Caco-2 (cell line): ENCODE measurements at regions not wholly inside any gene's neighbourhood (a gene's known extent, or its start where the extent isn't known, plus 50 kb on each side); places are given as distances from the start of the nearest gene placed in this dataset.

Source experiments
- BruUV-seq: library from RNA; stranded (reverse); fragments of 400-500 nt; replicated peaks from 2 replicates; lab custom pipeline; 2021; lab: Mats Ljungman, UMichigan
- CTCF ChIA-PET: fragments of 300-600 bp; sonication (Branson Sonifier 250); formaldehyde crosslinking; loops from one replicate; lab custom pipeline; 2022; ENCODE audit warnings: antibody characterized with exemption; lab: Charles Lee
- POLR2A ChIA-PET: fragments of 300-600 bp; sonication (Branson Sonifier 250); formaldehyde crosslinking; loops from one replicate; lab custom pipeline; 2022; ENCODE audit warnings: antibody characterized with exemption; lab: Charles Lee
- DNase-seq, 2 experiments: peaks; one replicate each; pipeline versions ENCODE4 v3.0.0 to v3.0.0-alpha.2; 2020 to 2022
- H3K27me3 ChIP-seq: replicated peaks from 2 replicates; pipeline ENCODE4 v1.6.0; 2011; ENCODE audit warnings: low read length; ENCODE audit not compliant: control insufficient read depth, insufficient read depth
- H3K36me3 ChIP-seq: 2 replicates; pipeline ENCODE4 v1.5.1; 2011; ENCODE audit warnings: low read length; ENCODE audit not compliant: control insufficient read depth, insufficient read depth
- H3K4me1 ChIP-seq: fragments of 250-450 bp; sonication (Bioruptor Pico); 2 replicates; pipeline ENCODE4 v1.5.1; 2020; ENCODE audit warnings: mild to moderate bottlenecking
- H3K4me3 ChIP-seq: 2 replicates; pipeline ENCODE4 v1.5.1; 2011; ENCODE audit warnings: low read depth, mild to moderate bottlenecking, control low read depth, low read length
- H3K9me3 ChIP-seq: fragments of 250-450 bp; sonication (Bioruptor Pico); 2 replicates; pipeline ENCODE4 v1.5.1; 2020; ENCODE audit warnings: mild to moderate bottlenecking, moderate library complexity
- H3K27ac Mint-ChIP-seq: one replicate; pipeline ENCODE4 v1.8.0; 2022; ENCODE audit warnings: mixed read lengths; ENCODE audit not compliant: unreplicated experiment
- H3K27me3 Mint-ChIP-seq: one replicate; pipeline ENCODE4 v1.8.0; 2022; ENCODE audit warnings: mixed read lengths; ENCODE audit not compliant: insufficient read depth, unreplicated experiment
- H3K36me3 Mint-ChIP-seq: one replicate; pipeline ENCODE4 v1.8.0; 2022; ENCODE audit warnings: mild to moderate bottlenecking, mixed read lengths; ENCODE audit not compliant: insufficient read depth, unreplicated experiment
- H3K4me1 Mint-ChIP-seq: one replicate; pipeline ENCODE4 v1.8.0; 2022; ENCODE audit warnings: low read depth, mixed read lengths; ENCODE audit not compliant: unreplicated experiment
- H3K4me3 Mint-ChIP-seq: one replicate; pipeline ENCODE4 v1.8.0; 2022; ENCODE audit warnings: mild to moderate bottlenecking, moderate library complexity, mixed read lengths; ENCODE audit not compliant: unreplicated experiment
- H3K9me3 Mint-ChIP-seq: one replicate; pipeline ENCODE4 v1.8.0; 2022; ENCODE audit warnings: mixed read lengths; ENCODE audit not compliant: unreplicated experiment
- intact Hi-C: fragments of 100-400 bp; cut with micrococcal nuclease; formaldehyde crosslinking; loops from one replicate; pipeline ENCODE4 v1.10.0; 2022; ENCODE audit not compliant: unreplicated experiment
- TF ChIP-seq, protein P1 (sequence below), 2 experiments: fragments of 200-600 bp in 1 of 2; IDR thresholded peaks; 1 replicate in 1 of 2; 2 replicates in 1 of 2; pipeline versions ENCODE4 v1.5.1 to v1.8.0; 2011 to 2022; ENCODE audit warnings: antibody characterized with exemption in 1 of 2, control low read depth in 1 of 2, inconsistent platforms in 1 of 2, low read depth in 1 of 2, low read length in 1 of 2, mild to moderate bottlenecking in 1 of 2, moderate library complexity in 1 of 2; ENCODE audit not compliant: insufficient read depth in 1 of 2, severe bottlenecking in 1 of 2, unreplicated experiment in 1 of 2

DNA sequence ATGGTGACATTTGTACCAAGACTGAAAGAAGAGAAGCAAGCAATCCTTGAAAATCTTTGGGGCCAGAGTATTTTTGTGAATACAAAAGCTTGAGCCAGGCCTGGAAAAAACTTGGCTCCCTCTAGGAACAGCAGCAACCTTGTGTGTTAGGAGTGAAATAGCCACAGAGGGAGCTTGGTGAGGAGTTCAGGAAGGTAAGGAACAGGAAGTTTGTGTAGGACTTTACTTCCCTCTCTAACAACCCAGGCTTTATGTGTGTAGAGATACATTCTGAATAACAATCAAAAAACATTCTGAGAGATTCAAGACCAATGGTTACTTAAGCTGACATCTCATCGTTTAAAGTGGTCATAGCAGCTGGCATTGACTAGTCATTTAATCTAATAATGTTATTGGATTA is 668.5 kb downstream of the PCDH18 start:
- no peak for DNase-seq
- no peak overlapping the region for H3K4me3 ChIP-seq

DNA sequence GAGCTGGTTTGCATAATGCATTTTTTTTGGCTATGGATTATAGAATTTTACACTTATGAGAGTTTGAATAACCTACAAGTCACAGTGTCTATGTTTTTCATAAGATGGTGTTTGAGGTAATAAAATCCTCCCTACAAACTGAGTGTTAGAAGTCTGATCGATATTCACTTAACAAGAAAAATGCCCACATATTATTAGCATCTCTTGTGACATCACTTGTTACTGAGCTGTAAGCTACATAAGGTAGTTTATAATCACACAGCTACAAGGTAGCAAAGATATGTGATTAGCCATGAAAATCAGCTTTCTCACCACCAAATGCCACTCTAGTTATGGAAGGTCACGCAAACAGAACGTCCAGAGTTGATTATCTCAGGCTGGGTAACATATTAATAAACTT is 669.6 kb downstream of the PCDH18 start:
- no peak for DNase-seq
- ChIA-PET CTCF (no interaction called here), POLR2A (no interaction called here)
- no peaks in the 10 kb centered on the region for H3K4me1 ChIP-seq
- no TSS peak for BruUV-seq
- Mint-ChIP-seq H3K9me3 (no peaks in the 10 kb centered on the region), H3K36me3 (no peaks in the 10 kb centered on the region), H3K27ac (no peak overlapping the region), H3K4me3 (no peak overlapping the region), H3K27me3 (no peaks in the 10 kb centered on the region), H3K4me1 (no peaks in the 10 kb centered on the region)
- no peaks in the 10 kb centered on the region for H3K27me3 ChIP-seq
- no peak overlapping the region for H3K4me3 ChIP-seq
- TF ChIP-seq, protein P1, sequence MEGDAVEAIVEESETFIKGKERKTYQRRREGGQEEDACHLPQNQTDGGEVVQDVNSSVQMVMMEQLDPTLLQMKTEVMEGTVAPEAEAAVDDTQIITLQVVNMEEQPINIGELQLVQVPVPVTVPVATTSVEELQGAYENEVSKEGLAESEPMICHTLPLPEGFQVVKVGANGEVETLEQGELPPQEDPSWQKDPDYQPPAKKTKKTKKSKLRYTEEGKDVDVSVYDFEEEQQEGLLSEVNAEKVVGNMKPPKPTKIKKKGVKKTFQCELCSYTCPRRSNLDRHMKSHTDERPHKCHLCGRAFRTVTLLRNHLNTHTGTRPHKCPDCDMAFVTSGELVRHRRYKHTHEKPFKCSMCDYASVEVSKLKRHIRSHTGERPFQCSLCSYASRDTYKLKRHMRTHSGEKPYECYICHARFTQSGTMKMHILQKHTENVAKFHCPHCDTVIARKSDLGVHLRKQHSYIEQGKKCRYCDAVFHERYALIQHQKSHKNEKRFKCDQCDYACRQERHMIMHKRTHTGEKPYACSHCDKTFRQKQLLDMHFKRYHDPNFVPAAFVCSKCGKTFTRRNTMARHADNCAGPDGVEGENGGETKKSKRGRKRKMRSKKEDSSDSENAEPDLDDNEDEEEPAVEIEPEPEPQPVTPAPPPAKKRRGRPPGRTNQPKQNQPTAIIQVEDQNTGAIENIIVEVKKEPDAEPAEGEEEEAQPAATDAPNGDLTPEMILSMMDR (IDR thresholded peaks at IDR 0.05; ENCODE audit: insufficient read depth in 1 of 2, low read depth in 1 of 2, low read length in 1 of 2, severe bottlenecking in 1 of 2, unreplicated experiment in 1 of 2), result no peak
- H3K36me3 ChIP-seq, result no peaks in the 10 kb centered on the region
- no peaks in the 10 kb centered on the region for H3K9me3 ChIP-seq
- intact Hi-C loops, result no loop called here

More for the DNA sequence above, 668.5 kb downstream of the PCDH18 start:
- TF ChIP-seq, protein P1 (IDR thresholded peaks at IDR 0.05; ENCODE audit: insufficient read depth in 1 of 2, low read depth in 1 of 2, low read length in 1 of 2, severe bottlenecking in 1 of 2, unreplicated experiment in 1 of 2), result no peak
- Mint-ChIP-seq H3K9me3 (no peaks in the 10 kb centered on the region), H3K27me3 (no peaks in the 10 kb centered on the region), H3K4me1 (no peaks in the 10 kb centered on the region), H3K27ac (no peak overlapping the region), H3K36me3 (no peaks in the 10 kb centered on the region), H3K4me3 (no peak overlapping the region)
- CTCF ChIA-PET, result no interaction called here
- no peaks in the 10 kb centered on the region for H3K9me3 ChIP-seq
- BruUV-seq, result no TSS peak
- no peaks in the 10 kb centered on the region for H3K27me3 ChIP-seq
- POLR2A ChIA-PET, result no interaction called here
- intact Hi-C loops, result loop anchor here (1.0 to 2.0 kb wide), 3 partner anchors 176 to 463 kb away; no protein-coding TSS in a partner anchor
- H3K4me1 ChIP-seq, result no peaks in the 10 kb centered on the region
- H3K36me3 ChIP-seq, result no peaks in the 10 kb centered on the region

DNA sequence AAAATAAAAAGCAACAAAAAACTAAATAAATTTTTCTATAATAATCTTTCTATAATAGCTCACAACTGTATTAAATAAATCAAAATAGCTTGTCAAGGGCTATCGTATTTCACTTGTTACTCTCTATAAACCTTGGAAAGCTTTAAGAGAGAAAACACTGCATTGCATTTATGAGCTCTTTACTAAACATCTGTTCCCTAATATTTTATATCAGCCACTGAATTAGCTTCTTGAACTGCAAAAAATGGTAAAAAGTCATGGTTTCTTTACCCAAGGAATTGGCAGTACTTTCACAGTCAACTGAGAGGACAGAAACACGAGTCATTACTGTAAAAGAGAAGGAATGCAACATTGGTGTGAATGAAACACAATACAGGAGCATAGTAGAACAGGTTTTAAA is 671.2 kb downstream of the PCDH18 start:
- intact Hi-C loops, result no loop called here
- ChIA-PET CTCF (no interaction called here), POLR2A (no interaction called here)

More for the DNA sequence above, 671.2 kb downstream of the PCDH18 start:
- Mint-ChIP-seq H3K9me3 (no peaks in the 10 kb centered on the region), H3K27ac (no peak overlapping the region), H3K36me3 (no peaks in the 10 kb centered on the region), H3K27me3 (no peaks in the 10 kb centered on the region), H3K4me1 (no peaks in the 10 kb centered on the region), H3K4me3 (no peak overlapping the region)
- Histone ChIP-seq H3K4me3 (no peak overlapping the region), H3K9me3 (no peaks in the 10 kb centered on the region), H3K4me1 (no peaks in the 10 kb centered on the region), H3K36me3 (no peaks in the 10 kb centered on the region), H3K27me3 (no peaks in the 10 kb centered on the region)
- no TSS peak for BruUV-seq
- TF ChIP-seq, protein P1 (IDR thresholded peaks at IDR 0.05; ENCODE audit: insufficient read depth in 1 of 2, low read depth in 1 of 2, low read length in 1 of 2, severe bottlenecking in 1 of 2, unreplicated experiment in 1 of 2), result no peak
- no peak for DNase-seq
